HCT116 (cell line): ENCODE measurements at regions not wholly inside any gene's neighbourhood (a gene's known extent, or its start where the extent isn't known, plus 50 kb on each side); places are given as distances from the start of the nearest gene placed in this dataset.

ENCODE experiments used
- CEBPB ChIP-seq: IDR thresholded peaks from 2 replicates; pipeline ENCODE4 v1.6.1; 2012; ENCODE audit warnings: low read depth
- CTCF ChIP-seq, 3 experiments: fragments of 200-600 bp in 1 of 3; sonication (generic) in 1 of 3; IDR thresholded peaks in 2 of 3; conservative IDR thresholded peaks in 1 of 3; 2 replicates each; pipeline ENCODE4 v1.5.1; 2012 to 2017; ENCODE audit warnings: low read depth in 2 of 3, low read length in 2 of 3, antibody characterized with exemption in 1 of 3, borderline replicate concordance in 1 of 3, control low read depth in 1 of 3, mild to moderate bottlenecking in 1 of 3, mixed read lengths in 1 of 3, mixed run types in 1 of 3, moderate library complexity in 1 of 3; ENCODE audit not compliant: insufficient read depth in 1 of 3
- EZH2 ChIP-seq: fragments of 200-600 bp; sonication (generic); IDR thresholded peaks from 2 replicates; pipeline ENCODE4 v1.6.1; 2017; ENCODE audit warnings: antibody characterized with exemption, mixed run types
- EZH2phosphoT487 ChIP-seq: fragments of 200-600 bp; IDR thresholded peaks from 2 replicates; pipeline ENCODE4 v1.6.1; 2018; ENCODE audit warnings: antibody characterized with exemption, borderline replicate concordance
- FOSL1 ChIP-seq: IDR thresholded peaks from 2 replicates; pipeline ENCODE4 v1.6.1; 2012; ENCODE audit warnings: low read depth
- POLR2A ChIP-seq: IDR thresholded peaks from 2 replicates; pipeline ENCODE4 v1.7.0; 2011; ENCODE audit warnings: borderline replicate concordance; ENCODE audit not compliant: insufficient read depth, insufficient read length; ENCODE audit errors: extremely low read depth
- POLR2AphosphoS5 ChIP-seq: IDR thresholded peaks from 2 replicates; pipeline ENCODE4 v1.6.1; 2011; ENCODE audit warnings: mild to moderate bottlenecking, low read depth, low read length, moderate library complexity
- REST ChIP-seq: IDR thresholded peaks from 2 replicates; pipeline ENCODE4 v1.6.1; 2012; ENCODE audit warnings: low read depth
- SIN3A ChIP-seq: IDR thresholded peaks from 2 replicates; pipeline ENCODE4 v1.6.1; 2012; ENCODE audit warnings: low read depth
- SP1 ChIP-seq: IDR thresholded peaks from 2 replicates; pipeline ENCODE4 v1.6.1; 2012; ENCODE audit warnings: low read depth
- SRF ChIP-seq: IDR thresholded peaks from 2 replicates; pipeline ENCODE4 v1.6.1; 2012; ENCODE audit warnings: low read depth
- TCF7L2 ChIP-seq: IDR thresholded peaks from 2 replicates; pipeline ENCODE4 v1.7.0; 2011; ENCODE audit warnings: borderline replicate concordance, inconsistent platforms; ENCODE audit not compliant: insufficient read depth, insufficient read length; ENCODE audit errors: extremely low read depth
- YY1 ChIP-seq: IDR thresholded peaks from 2 replicates; pipeline ENCODE4 v1.6.1; 2011; ENCODE audit warnings: low read length, low read depth, moderate library complexity, mild to moderate bottlenecking; ENCODE audit not compliant: insufficient replicate concordance; ENCODE audit errors: extremely low read depth

GRCh38 chr3:99330281-99330680 lies 308.1 kb upstream of the COL8A1 start:
- TF ChIP-seq REST (no peak), SIN3A (no peak), CTCF (IDR thresholded peaks at IDR 0.05 in 2 of 3, conservative IDR thresholded peaks at IDR 0.05 in 1 of 3; ENCODE audit: borderline replicate concordance in 1 of 3, insufficient read depth in 1 of 3, low read depth in 2 of 3, low read length in 2 of 3) (no peak), POLR2A (no peak), SRF (no peak), SP1 (no peak), POLR2AphosphoS5 (no peak), EZH2 (no peak), TCF7L2 (no peak), EZH2phosphoT487 (no peak), FOSL1 (no peak), CEBPB (no peak), YY1 (no peak)
